ENCODE measurements at regions not wholly inside any gene's neighbourhood (a gene's known extent, or its start where the extent isn't known, plus 50 kb on each side); places are given as distances from the start of the nearest gene placed in this dataset.

DNA sequence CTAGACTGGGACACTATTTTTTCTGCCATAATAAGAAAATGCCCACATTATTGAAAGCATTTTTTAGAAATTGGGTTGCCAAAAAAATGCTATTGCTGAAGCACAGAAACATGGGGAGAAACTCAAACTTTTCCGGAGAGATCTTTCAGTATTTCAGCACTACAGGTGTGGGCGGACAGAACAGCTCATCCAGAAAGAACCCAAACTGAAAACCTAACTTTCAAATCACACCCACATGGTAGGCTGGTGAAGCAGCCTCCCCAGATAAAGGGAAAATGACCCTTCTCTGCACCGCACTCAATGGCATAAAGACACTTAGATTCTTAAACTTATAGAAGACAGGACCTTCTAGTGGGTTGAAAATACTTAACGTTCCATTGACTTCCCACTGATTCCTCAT, 62.3 kb upstream of the TMPO start:
- TF ChIP-seq CTCF (conservative IDR thresholded peaks at IDR 0.05 in 1 of 2, IDR thresholded peaks at IDR 0.05 in 1 of 2; ENCODE audit: extremely low read depth in 1 of 2, insufficient read depth in 1 of 2, low read depth in 1 of 2, low read length in 2 of 2) = no peak
- no peak for TF ChIP-seq EZH2 (IDR thresholded peaks at IDR 0.05; ENCODE audit: borderline replicate concordance, low read length)
